ENCODE measurements at regions not wholly inside any gene's neighbourhood (a gene's known extent, or its start where the extent isn't known, plus 50 kb on each side); places are given as distances from the start of the nearest gene placed in this dataset.
"Not testable (repeated sequence)": the region's sequence is repeated elsewhere in the genome, so short reads cannot be mapped to it uniquely, and the experiment has no call there.

DNA sequence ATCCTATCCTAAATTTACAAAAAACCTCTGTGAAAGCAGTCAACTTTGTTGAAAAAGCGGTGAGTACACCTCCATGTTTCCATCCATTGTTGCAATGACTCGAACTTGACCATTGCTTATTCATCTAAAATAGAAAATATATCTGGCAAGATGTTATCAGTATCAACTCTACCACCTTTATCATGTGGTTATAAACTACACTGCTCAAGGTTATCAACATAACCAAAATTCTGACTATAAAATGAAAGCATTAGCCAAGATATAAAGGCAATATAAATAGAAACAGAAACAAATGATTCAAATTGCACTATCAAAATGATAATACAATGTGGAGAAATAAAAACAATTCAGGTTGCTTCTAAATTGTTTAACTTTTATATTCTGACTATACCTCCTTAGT is 150.0 kb downstream of the AVL9 start:
- not testable (repeated sequence) for DNase-seq (ENCODE audit: low read depth)

GRCh38 chr7:32643194-32643593 is 147.9 kb downstream of the AVL9 start:
- no peak for DNase-seq (ENCODE audit: low read depth)

- DNase-seq (ENCODE audit: low read depth): no peak
Measured at GRCh38 chr7:32639122-32639521, 143.8 kb downstream of the AVL9 start.

GRCh38 chr7:32638479-32639121 is 143.3 kb downstream of the AVL9 start:
- not testable (repeated sequence) for DNase-seq (ENCODE audit: low read depth)

All from activated T-helper 1 cell treated with Interleukin-2 at 50 U/mL for 16 hours (primary cell).